H1 (cell line): ENCODE measurements at regions not wholly inside any gene's neighbourhood (a gene's known extent, or its start where the extent isn't known, plus 50 kb on each side); places are given as distances from the start of the nearest gene placed in this dataset.
"Not testable (repeated sequence)": the region's sequence is repeated elsewhere in the genome, so short reads cannot be mapped to it uniquely, and the experiment has no call there.

Experiments
- CTCF ChIA-PET: fragments of 300-600 bp; sonication (Branson Sonifier 250); formaldehyde crosslinking; loops from one replicate; lab custom pipeline; 2021; ENCODE audit not compliant: partially characterized antibody; lab: Charles Lee
- POLR2A ChIA-PET: fragments of 300-600 bp; sonication (Branson Sonifier 250); formaldehyde crosslinking; loops from one replicate; lab custom pipeline; 2021; ENCODE audit warnings: inconsistent platforms; ENCODE audit not compliant: partially characterized antibody; lab: Charles Lee
- DNase-seq, 2 experiments: peaks; one replicate each; pipeline versions ENCODE4 v3.0.0 to v3.0.0-alpha.2; 2010 to 2022; ENCODE audit warnings: low spot score in 2 of 2, low read depth in 1 of 2, mixed read lengths in 1 of 2
- FAIRE-seq: peaks from 2 replicates; lab custom pipeline; 2011; peaks lifted over from hg19 to GRCh38; lab: Jason Lieb, UNC
- H2AFZ ChIP-seq: 2 replicates; pipeline ENCODE4 v1.8.1; 2012; ENCODE audit warnings: low read length, inconsistent platforms
- H2AK5ac ChIP-seq: 2 replicates; pipeline ENCODE4 v1.6.1; 2013; ENCODE audit warnings: low read depth, low read length
- H2BK120ac ChIP-seq: replicated peaks from 2 replicates; pipeline ENCODE3; 2013; ENCODE audit warnings: low read depth, low read length, inconsistent platforms
- H2BK12ac ChIP-seq: 2 replicates; pipeline ENCODE4 v1.6.1; 2013; ENCODE audit warnings: low read depth, low read length
- H2BK15ac ChIP-seq: 2 replicates; pipeline ENCODE4 v1.6.1; 2013; ENCODE audit warnings: low read length
- H2BK20ac ChIP-seq: 2 replicates; pipeline ENCODE4 v1.6.1; 2013; ENCODE audit warnings: low read length
- H2BK5ac ChIP-seq: 2 replicates; pipeline ENCODE4 v1.6.1; 2013; ENCODE audit warnings: low read depth, low read length
- H3K14ac ChIP-seq: 2 replicates; pipeline ENCODE4 v1.6.1; 2013; ENCODE audit warnings: inconsistent platforms; ENCODE audit not compliant: insufficient read length
- H3K18ac ChIP-seq: 2 replicates; pipeline ENCODE4 v1.6.1; 2013; ENCODE audit warnings: low read length; ENCODE audit errors: extremely low read depth
- H3K23ac ChIP-seq: 2 replicates; pipeline ENCODE4 v1.6.1; 2013; ENCODE audit warnings: inconsistent platforms; ENCODE audit not compliant: insufficient read length
- H3K23me2 ChIP-seq: 2 replicates; pipeline ENCODE4 v1.6.1; 2013; ENCODE audit warnings: low read depth, low read length
- H3K27ac ChIP-seq: 2 replicates; pipeline ENCODE4 v1.6.1; 2011; ENCODE audit warnings: low read depth, low read length, inconsistent platforms
- H3K27me3 ChIP-seq, 4 experiments: replicated peaks in 1 of 4; 1 replicate in 1 of 4; 2 replicates in 3 of 4; pipeline versions ENCODE4 v1.6.1 to v1.8.1; 2011 to 2013; ENCODE audit warnings: low read length in 3 of 4, mild to moderate bottlenecking in 3 of 4, inconsistent platforms in 2 of 4, mixed read lengths in 2 of 4, moderate library complexity in 1 of 4; ENCODE audit not compliant: control insufficient read depth in 3 of 4, insufficient read depth in 3 of 4; ENCODE audit errors: extremely low read depth in 1 of 4
- H3K36me3 ChIP-seq, 4 experiments: 2 replicates each; pipeline versions ENCODE4 v1.6.1 to v1.8.1; 2011 to 2013; ENCODE audit warnings: mild to moderate bottlenecking in 4 of 4, low read length in 3 of 4, moderate library complexity in 2 of 4, control low read depth in 1 of 4, inconsistent platforms in 1 of 4; ENCODE audit not compliant: insufficient read depth in 4 of 4, control insufficient read depth in 2 of 4
- H3K4ac ChIP-seq: replicated peaks from 2 replicates; pipeline ENCODE3; 2013; ENCODE audit warnings: low read length, low read depth, mixed read lengths, inconsistent platforms; ENCODE audit not compliant: insufficient read length
- H3K4me1 ChIP-seq, 4 experiments: replicated peaks in 1 of 4; 1 replicate in 1 of 4; 2 replicates in 3 of 4; pipeline versions ENCODE4 v1.6.1 to v1.8.1; 2011 to 2013; ENCODE audit warnings: low read length in 3 of 4, inconsistent platforms in 2 of 4, mixed read lengths in 1 of 4; ENCODE audit not compliant: insufficient read depth in 4 of 4, control insufficient read depth in 3 of 4
- H3K4me2 ChIP-seq, 2 experiments: 2 replicates each; pipeline versions ENCODE4 v1.6.1 to v1.8.1; 2011 to 2013; ENCODE audit warnings: low read depth in 2 of 2, low read length in 2 of 2, control low read depth in 1 of 2, inconsistent platforms in 1 of 2, mild to moderate bottlenecking in 1 of 2; ENCODE audit not compliant: insufficient read depth in 1 of 2
- H3K4me3 ChIP-seq, 4 experiments: fragments of 200-600, 300-600 bp in 1 of 4; sonication (generic), shearing (Covaris generic), sonication (Bioruptor Twin) in 1 of 4; 2 replicates each; pipeline versions ENCODE4 v1.5.1 to v1.8.1; 2011 to 2016; ENCODE audit warnings: low read length in 4 of 4, low read depth in 3 of 4, control low read depth in 2 of 4, inconsistent platforms in 2 of 4, mild to moderate bottlenecking in 2 of 4, mixed read lengths in 1 of 4, moderate library complexity in 1 of 4; ENCODE audit not compliant: insufficient read depth in 2 of 4; ENCODE audit errors: extremely low read depth in 1 of 4
- H3K56ac ChIP-seq: replicated peaks from 2 replicates; pipeline ENCODE3; 2013; ENCODE audit warnings: low read depth, mild to moderate bottlenecking, mixed read lengths, low read length, inconsistent platforms; ENCODE audit not compliant: insufficient read length
- H3K79me1 ChIP-seq: 2 replicates; pipeline ENCODE4 v1.6.1; 2013; ENCODE audit warnings: low read depth, low read length, control low read depth
- H3K79me2 ChIP-seq, 2 experiments: 2 replicates each; pipeline versions ENCODE4 v1.6.1 to v1.8.1; 2012 to 2013; ENCODE audit warnings: low read length in 2 of 2, mild to moderate bottlenecking in 2 of 2, inconsistent platforms in 1 of 2; ENCODE audit not compliant: insufficient read depth in 2 of 2, control insufficient read depth in 1 of 2
- H3K9ac ChIP-seq, 4 experiments: replicated peaks in 1 of 4; 1 replicate in 1 of 4; 2 replicates in 3 of 4; pipeline versions ENCODE4 v1.6.1 to v1.8.1; 2011 to 2013; ENCODE audit warnings: low read depth in 3 of 4, low read length in 3 of 4, control low read depth in 2 of 4, mild to moderate bottlenecking in 2 of 4, moderate library complexity in 2 of 4, inconsistent platforms in 1 of 4; ENCODE audit errors: extremely low read depth in 1 of 4
- H3K9me3 ChIP-seq, 2 experiments: 2 replicates each; pipeline versions ENCODE4 v1.6.1 to v1.8.1; 2012 to 2013; ENCODE audit warnings: mild to moderate bottlenecking in 2 of 2, moderate library complexity in 2 of 2, control low read depth in 1 of 2, inconsistent platforms in 1 of 2, low read depth in 1 of 2, low read length in 1 of 2, mixed read lengths in 1 of 2; ENCODE audit not compliant: insufficient read depth in 2 of 2
- H4K20me1 ChIP-seq, 2 experiments: replicated peaks in 1 of 2; 2 replicates each; pipeline versions ENCODE3 to v1.8.1; 2011 to 2013; ENCODE audit warnings: inconsistent platforms in 2 of 2, low read length in 2 of 2, mild to moderate bottlenecking in 1 of 2; ENCODE audit not compliant: insufficient read depth in 2 of 2, control insufficient read depth in 1 of 2
- H4K5ac ChIP-seq: 2 replicates; pipeline ENCODE4 v1.6.1; 2013; ENCODE audit warnings: low read length, low read depth, mixed read lengths, inconsistent platforms; ENCODE audit not compliant: insufficient read length
- H4K8ac ChIP-seq: 2 replicates; pipeline ENCODE4 v1.8.0; 2013; ENCODE audit warnings: mild to moderate bottlenecking, moderate library complexity, low read length, inconsistent platforms; ENCODE audit not compliant: insufficient read depth; ENCODE audit errors: extremely low read depth
- H4K91ac ChIP-seq: replicated peaks from 2 replicates; pipeline ENCODE3; 2013; ENCODE audit warnings: low read length, mixed read lengths, inconsistent platforms; ENCODE audit not compliant: insufficient read length
- WGBS, 2 experiments: shearing (Covaris generic) in 1 of 2; methylation state at CpG; one replicate each; pipeline versions ENCODE4 v1.1.6 to v1.1.7; 2013 to 2015; ENCODE audit warnings: low lambda C conversion rate in 2 of 2, mixed read lengths in 2 of 2, inconsistent platforms in 1 of 2, low coverage in 1 of 2, missing lambda C conversion rate in 1 of 2; ENCODE audit not compliant: insufficient replicate concordance in 2 of 2, insufficient coverage in 1 of 2, insufficient read length in 1 of 2; ENCODE audit errors: extremely low coverage in 1 of 2, missing lambda C conversion rate in 1 of 2; 5-methylcytosine and 5-hydroxymethylcytosine counted together

GRCh38 chr10:65111059-65111458, 1589.9 kb downstream of the REEP3 start:
- H3K79me1 ChIP-seq, DNase-seq, H3K9me3 ChIP-seq, H3K79me2 ChIP-seq, H3K4me3 ChIP-seq, H3K56ac ChIP-seq, H2AFZ ChIP-seq, H3K4me1 ChIP-seq, H2AK5ac ChIP-seq, H2BK12ac ChIP-seq, H2BK120ac ChIP-seq, H2BK20ac ChIP-seq, H3K9ac ChIP-seq, H2BK15ac ChIP-seq, H4K5ac ChIP-seq, H4K8ac ChIP-seq, H3K4ac ChIP-seq, H3K23ac ChIP-seq, H3K14ac ChIP-seq, FAIRE-seq, H3K18ac ChIP-seq, POLR2A ChIA-PET, H3K36me3 ChIP-seq, H3K27ac ChIP-seq, H4K91ac ChIP-seq, H3K23me2 ChIP-seq, H3K4me2 ChIP-seq, CTCF ChIA-PET, H2BK5ac ChIP-seq, H3K27me3 ChIP-seq, H4K20me1 ChIP-seq: not testable (repeated sequence)
- 77% methylated on average over 6 of the region's 6 CpGs; no CpG with 5 or more reads in 1 of the 2 experiments for WGBS, 2 experiments
